Spleen (tissue), 11 donors: ENCODE measurements at regions not wholly inside any gene's neighbourhood (a gene's known extent, or its start where the extent isn't known, plus 50 kb on each side); places are given as distances from the start of the nearest gene placed in this dataset.

Experiments used
- DNase-seq: peaks from one replicate; pipeline ENCODE4 v3.0.0-alpha.2; 2020
- H3K27ac ChIP-seq, 8 donors: fragments of 200-600 bp; sonication (generic) in 7 of 8; 1 replicate in 4 of 8; 2 replicates in 4 of 8; pipeline versions ENCODE4 v1.5.0 to v1.8.0; 2016 to 2021; ENCODE audit warnings: inconsistent platforms in 4 of 8, mild to moderate bottlenecking in 4 of 8, moderate library complexity in 1 of 8
- H3K27me3 ChIP-seq, 7 donors: fragments of 200-600 bp; sonication (generic) in 6 of 7; replicated peaks in 1 of 7; 1 replicate in 4 of 7; 2 replicates in 3 of 7; pipeline versions ENCODE4 v1.5.0 to v1.8.0; 2016 to 2021; ENCODE audit warnings: inconsistent platforms in 3 of 7, mild to moderate bottlenecking in 1 of 7
- H3K36me3 ChIP-seq, 6 donors: fragments of 200-600 bp; sonication (generic) in 5 of 6; 1 replicate in 4 of 6; 2 replicates in 2 of 6; pipeline versions ENCODE4 v1.5.0 to v1.8.0; 2016 to 2021; ENCODE audit warnings: inconsistent platforms in 2 of 6
- H3K4me1 ChIP-seq, 6 donors: fragments of 200-600 bp; sonication (generic) in 5 of 6; 1 replicate in 3 of 6; 2 replicates in 3 of 6; pipeline versions ENCODE4 v1.5.0 to v1.8.0; 2016 to 2021; ENCODE audit warnings: inconsistent platforms in 3 of 6
- H3K4me3 ChIP-seq, 8 donors: fragments of 200-600 bp; sonication (generic) in 7 of 8; 1 replicate in 4 of 8; 2 replicates in 4 of 8; pipeline versions ENCODE4 v1.5.0 to v1.8.0; 2016 to 2021; ENCODE audit warnings: inconsistent platforms in 4 of 8, mild to moderate bottlenecking in 4 of 8, moderate library complexity in 2 of 8
- H3K9me3 ChIP-seq, 8 donors: fragments of 200-600 bp; sonication (generic) in 7 of 8; 1 replicate in 4 of 8; 2 replicates in 4 of 8; pipeline versions ENCODE4 v1.5.0 to v1.8.0; 2016 to 2021; ENCODE audit warnings: inconsistent platforms in 4 of 8
- CTCF ChIP-seq, 11 experiments: fragments of 200-600 bp in 7 of 11; fragments of 450-650 bp in 4 of 11; sonication (generic) in 4 of 11; IDR thresholded peaks in 8 of 11; conservative IDR thresholded peaks in 3 of 11; 1 replicate in 7 of 11; 2 replicates in 4 of 11; pipeline versions ENCODE4 v1.4.0 to v1.8.0; 2016 to 2021; ENCODE audit warnings: antibody characterized with exemption in 11 of 11, inconsistent platforms in 4 of 11, mild to moderate bottlenecking in 1 of 11
- POLR2A ChIP-seq, 3 donors: fragments of 450-650 bp; IDR thresholded peaks; one replicate each; pipeline ENCODE4 v1.5.1; 2017; ENCODE audit warnings: antibody characterized with exemption in 3 of 3, mild to moderate bottlenecking in 1 of 3
- POLR2AphosphoS5 ChIP-seq, 3 donors: sonication (generic); formaldehyde crosslinking; IDR thresholded peaks; one replicate each; pipeline ENCODE4 v1.5.1; 2017; ENCODE audit warnings: antibody characterized with exemption in 3 of 3
- WGBS, 5 donors: extraction: QIAGEN DNeasy Blood & Tissue Kit in 3 of 5; methylation state at CpG; one replicate each; pipeline versions ENCODE4 v1.1.5 to v1.1.7; 2013 to 2018; 5-methylcytosine and 5-hydroxymethylcytosine counted together
- intact Hi-C: fragments of 100-400 bp; cut with DNase I; formaldehyde crosslinking; loops from one replicate; pipeline ENCODE4 v1.15.0; 2023; ENCODE audit warnings: low total_unique reads
- donor health status: healthy with polysubstance abuse.
- donor health status: DM: no; HTN: no; CAD: no; lungs with moderate emphysema.
- donor health status: DM: no; HTN: no; CAD: no.
- donor health status: Bipolar disorder and iron deficiency.
- donor health status: healthy.
- donor health status: DM: no; HTN: no; CAD: no.
- donor health status: DM: yes; HTN: yes; CAD: no.

DNA sequence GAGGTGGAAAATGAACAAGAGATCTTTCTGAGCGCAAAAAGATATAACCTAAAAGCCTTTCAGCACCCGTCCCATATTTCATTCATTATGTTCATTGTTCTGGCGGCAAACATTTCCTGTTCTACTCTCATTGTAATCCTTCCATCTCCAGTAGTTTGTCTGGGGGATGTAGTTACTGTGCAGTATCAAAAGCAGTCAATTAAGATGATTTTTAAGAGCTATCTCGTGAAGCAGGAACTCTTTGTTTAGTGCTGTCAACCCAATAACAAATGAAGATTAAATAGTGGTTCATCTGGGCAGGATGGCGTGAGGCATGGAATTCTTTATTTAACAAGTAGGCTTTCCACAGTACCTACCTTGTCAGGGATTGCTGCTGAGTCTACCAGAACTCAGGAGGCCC is 876.7 kb downstream of the HACE1 start:
- 27 to 43% (median 33%) methylated on average over 5 of the region's 5 CpGs for WGBS, 5 donors
- Histone ChIP-seq H3K4me1 (no peaks in the 10 kb centered on the region), H3K9me3 (no peaks in the 10 kb centered on the region), H3K4me3 (no peak overlapping the region), H3K36me3 (no peaks in the 10 kb centered on the region), H3K27me3 (no peaks in the 10 kb centered on the region), H3K27ac (no peak overlapping the region)
- no peak for TF ChIP-seq CTCF (IDR thresholded peaks at IDR 0.05 in 8 of 11, conservative IDR thresholded peaks at IDR 0.05 in 3 of 11)
- no peak for TF ChIP-seq POLR2A (IDR thresholded peaks at IDR 0.05)
- no peak for TF ChIP-seq POLR2AphosphoS5 (IDR thresholded peaks at IDR 0.05)
- no peak for DNase-seq
- intact Hi-C loops: no loop called here

DNA sequence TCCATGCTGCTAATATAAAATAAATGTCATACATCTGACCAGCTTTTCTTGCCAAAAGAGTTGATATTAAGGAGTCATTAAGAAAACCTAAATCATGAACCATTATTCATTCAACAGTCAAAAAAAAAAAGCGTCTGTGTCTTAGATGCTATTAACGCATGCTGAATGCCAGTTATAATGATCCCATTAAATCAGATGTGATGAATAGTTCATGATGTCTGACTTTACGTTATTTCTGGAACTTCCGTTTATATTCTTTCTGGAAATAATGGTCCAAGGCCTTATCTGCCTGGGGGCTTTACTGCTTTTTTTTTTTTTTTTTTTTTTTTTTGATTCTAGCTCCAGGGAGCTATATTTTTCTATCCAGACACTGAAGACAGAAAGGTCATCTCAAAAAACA is 877.1 kb downstream of the HACE1 start:
- TF ChIP-seq POLR2AphosphoS5 (IDR thresholded peaks at IDR 0.05) (no peak), CTCF (IDR thresholded peaks at IDR 0.05 in 8 of 11, conservative IDR thresholded peaks at IDR 0.05 in 3 of 11) (no peak), POLR2A (IDR thresholded peaks at IDR 0.05) (no peak)
- intact Hi-C loops: no loop called here
- DNase-seq: no peak
- WGBS, 5 donors: 49 to 71% (median 58%) methylated on average over 4 of the region's 4 CpGs
- H3K27ac ChIP-seq: no peak overlapping the region
- H3K4me3 ChIP-seq: no peak overlapping the region
- H3K27me3 ChIP-seq: no peaks in the 10 kb centered on the region
- no peaks in the 10 kb centered on the region for H3K36me3 ChIP-seq
- H3K4me1 ChIP-seq: no peaks in the 10 kb centered on the region
- H3K9me3 ChIP-seq: no peaks in the 10 kb centered on the region

DNA sequence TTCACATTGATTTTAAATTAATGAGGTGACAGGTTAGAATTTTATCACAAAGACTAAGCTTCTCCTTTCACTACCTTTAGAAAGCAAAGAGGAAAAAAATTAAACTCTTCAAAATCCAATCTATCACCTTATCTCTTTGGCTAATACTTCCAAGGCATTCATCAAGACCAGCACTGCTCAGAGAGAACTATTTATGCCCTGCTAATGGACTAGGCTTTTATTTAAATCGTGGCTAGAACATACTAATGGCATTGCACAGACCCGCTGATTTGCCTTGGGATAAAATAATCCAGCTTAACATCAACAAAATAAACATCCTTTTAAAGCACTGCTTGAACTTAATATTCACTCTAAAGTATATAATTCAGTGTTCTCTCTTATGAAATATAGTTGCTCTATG is 880.4 kb downstream of the HACE1 start:
- Histone ChIP-seq H3K36me3 (no peaks in the 10 kb centered on the region), H3K4me3 (no peak overlapping the region), H3K9me3 (no peaks in the 10 kb centered on the region), H3K27ac (no peak overlapping the region), H3K4me1 (no peaks in the 10 kb centered on the region), H3K27me3 (no peaks in the 10 kb centered on the region)
- intact Hi-C loops: no loop called here
- TF ChIP-seq CTCF (IDR thresholded peaks at IDR 0.05 in 8 of 11, conservative IDR thresholded peaks at IDR 0.05 in 3 of 11) (no peak), POLR2A (IDR thresholded peaks at IDR 0.05) (no peak), POLR2AphosphoS5 (IDR thresholded peaks at IDR 0.05) (no peak)
- no peak for DNase-seq
- 67 to 85% (median 73%) methylated on average over 2 of the region's 2 CpGs for WGBS, 5 donors

- intact Hi-C loops: no loop called here
- H3K36me3 ChIP-seq: no peaks in the 10 kb centered on the region
These were observed 922.3 kb downstream of the HACE1 start for GRCh38 chr6:103937389-103937788.

More at GRCh38 chr6:103937389-103937788, 922.3 kb downstream of the HACE1 start:
- Histone ChIP-seq H3K4me1 (no peaks in the 10 kb centered on the region), H3K27ac (no peak overlapping the region), H3K27me3 (no peaks in the 10 kb centered on the region), H3K4me3 (no peak overlapping the region), H3K9me3 (peaks cover 0 to 22% (median 2%) of the 10 kb centered on the region in 8 donors)
- TF ChIP-seq POLR2A (IDR thresholded peaks at IDR 0.05) (no peak), CTCF (IDR thresholded peaks at IDR 0.05 in 8 of 11, conservative IDR thresholded peaks at IDR 0.05 in 3 of 11) (no peak)
- no peak for DNase-seq
